GM04503 (cell line): ENCODE measurements at regions not wholly inside any gene's neighbourhood (a gene's known extent, or its start where the extent isn't known, plus 50 kb on each side); places are given as distances from the start of the nearest gene placed in this dataset.

ENCODE experiments used
- DNase-seq: peaks from one replicate; pipeline ENCODE4 v3.0.0-alpha.2; 2012; ENCODE audit warnings: low read depth

DNA sequence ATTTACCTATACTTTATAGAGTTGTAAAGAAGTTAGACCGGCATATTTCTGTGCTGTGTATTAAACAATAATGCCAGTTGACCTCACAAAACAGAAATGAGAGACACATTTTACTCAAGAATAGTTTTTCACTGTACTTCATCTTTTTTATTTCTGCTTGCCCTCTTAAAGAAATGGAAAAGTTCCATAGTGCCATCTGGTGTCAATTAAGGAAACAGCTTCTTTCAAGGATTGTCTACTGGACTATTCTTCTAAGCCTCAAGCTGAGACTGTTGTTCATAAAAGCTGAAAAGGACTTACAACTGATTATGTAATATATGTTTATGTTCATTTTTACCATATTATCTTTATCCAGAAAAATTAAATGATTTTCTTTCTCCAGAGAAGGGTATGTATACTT is 1523.7 kb downstream of the ARAP2 start:
- DNase-seq, result peak; percentile 21

DNA sequence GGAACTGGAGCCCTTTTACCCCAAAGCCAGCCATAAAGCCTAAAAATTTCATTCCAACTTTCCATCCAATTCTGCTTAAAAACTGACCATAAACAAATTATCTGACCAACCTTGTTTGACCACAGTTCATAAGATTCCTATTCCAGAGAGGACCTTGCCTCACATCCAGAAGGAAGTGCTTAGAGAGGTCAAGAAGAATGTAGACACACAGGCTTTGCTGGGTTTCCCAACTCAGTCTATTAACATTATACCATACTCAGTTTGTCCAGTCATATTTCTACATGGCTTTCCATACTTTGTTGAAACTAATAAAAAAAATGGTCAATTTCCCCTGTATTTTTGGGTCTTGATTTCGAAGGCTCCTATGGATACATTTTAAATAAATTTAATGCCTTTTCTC is 1522.5 kb downstream of the ARAP2 start:
- no peak for DNase-seq

DNA sequence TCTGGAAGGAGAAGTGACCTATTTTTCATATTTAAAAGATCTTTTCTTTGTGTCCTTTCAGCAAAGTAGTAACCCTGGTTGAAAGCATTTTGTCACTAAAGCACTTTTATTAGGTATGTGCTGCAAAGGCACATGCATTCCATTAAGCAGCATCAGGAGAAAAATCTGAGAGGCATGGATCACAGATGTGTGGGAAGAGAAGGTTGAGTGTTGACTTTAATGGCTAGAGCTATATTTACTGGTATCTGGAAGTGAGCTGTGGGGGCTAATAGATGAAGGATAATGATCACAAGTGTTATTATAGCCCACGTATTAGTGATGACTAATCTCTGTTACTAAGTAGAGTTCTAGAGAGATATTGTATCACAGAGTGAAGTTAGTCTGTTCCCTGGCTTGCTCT is 1520.7 kb downstream of the ARAP2 start:
- no peak for DNase-seq

DNA sequence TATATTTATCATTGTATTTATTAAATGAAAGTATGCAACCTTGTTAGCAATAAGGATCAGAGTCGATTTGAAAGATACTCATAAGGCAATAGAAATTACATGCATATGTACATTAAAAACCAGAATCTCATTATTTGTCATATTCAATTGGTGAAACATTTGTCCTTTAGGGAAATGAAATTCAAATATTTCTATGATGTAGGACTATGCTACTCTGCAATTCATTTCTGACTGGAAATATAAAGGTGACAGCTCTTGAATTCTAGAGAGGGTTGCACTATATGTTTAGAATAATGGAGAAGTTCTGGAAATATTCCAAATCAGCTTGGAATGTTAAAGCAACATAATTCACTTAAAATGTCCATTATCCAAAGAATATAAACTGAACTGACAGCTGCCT is 1519.8 kb downstream of the ARAP2 start:
- DNase-seq, result no peak

DNA sequence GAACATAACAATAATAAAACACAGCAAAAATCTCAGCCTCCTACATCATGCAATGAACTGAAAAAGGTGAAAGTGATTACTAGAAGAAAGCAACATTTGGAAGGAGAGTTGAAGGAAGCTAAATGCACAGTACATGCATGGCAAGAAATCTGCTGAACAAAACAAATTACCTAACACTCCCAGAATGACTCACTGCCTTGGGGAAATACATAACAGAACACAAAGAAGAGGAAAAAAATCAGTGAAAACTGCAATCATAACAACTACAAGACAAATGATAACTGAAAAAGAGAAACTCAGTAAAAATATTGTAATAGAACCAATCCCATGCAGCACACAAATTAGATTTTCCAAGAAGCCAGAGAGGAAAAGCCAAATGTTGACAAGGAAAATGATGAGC is 1513.2 kb downstream of the ARAP2 start:
- no peak for DNase-seq

DNA sequence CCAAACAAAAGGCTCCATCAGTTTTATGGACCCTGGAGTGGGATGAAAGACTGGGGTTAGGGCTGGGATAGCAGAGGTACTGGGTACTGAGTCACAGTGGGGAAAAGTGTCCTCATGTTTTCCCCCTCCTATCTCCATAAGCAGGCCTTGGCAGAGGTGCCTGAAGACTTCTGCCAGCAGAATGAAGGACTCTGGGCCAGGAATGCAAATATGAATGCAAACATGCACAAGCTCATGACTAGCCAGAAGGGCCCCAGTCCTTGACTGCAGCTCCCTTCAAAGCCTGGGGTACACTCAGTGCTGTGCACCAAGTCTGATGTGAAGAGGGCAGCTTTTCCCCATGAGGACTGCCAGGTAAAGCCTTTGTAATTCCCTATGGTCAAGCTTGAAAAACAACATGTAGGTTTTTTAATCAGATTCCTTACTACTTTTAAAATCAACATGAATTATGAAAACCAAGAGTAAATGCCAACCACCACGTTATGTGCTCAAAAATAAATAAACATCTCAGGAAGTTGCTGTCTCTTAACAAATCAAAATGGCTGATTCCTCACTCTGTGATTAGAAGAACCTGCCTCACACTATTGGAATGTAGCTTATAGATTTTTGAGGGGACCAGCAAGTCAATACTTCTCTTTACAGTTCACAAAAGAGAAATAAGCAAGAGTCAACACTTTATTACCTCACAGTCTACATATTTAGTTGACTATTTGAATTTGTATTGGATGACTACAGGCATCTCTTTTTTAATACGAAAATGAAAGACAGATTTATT is 1512.0 kb downstream of the ARAP2 start:
- DNase-seq, result no peak

DNA sequence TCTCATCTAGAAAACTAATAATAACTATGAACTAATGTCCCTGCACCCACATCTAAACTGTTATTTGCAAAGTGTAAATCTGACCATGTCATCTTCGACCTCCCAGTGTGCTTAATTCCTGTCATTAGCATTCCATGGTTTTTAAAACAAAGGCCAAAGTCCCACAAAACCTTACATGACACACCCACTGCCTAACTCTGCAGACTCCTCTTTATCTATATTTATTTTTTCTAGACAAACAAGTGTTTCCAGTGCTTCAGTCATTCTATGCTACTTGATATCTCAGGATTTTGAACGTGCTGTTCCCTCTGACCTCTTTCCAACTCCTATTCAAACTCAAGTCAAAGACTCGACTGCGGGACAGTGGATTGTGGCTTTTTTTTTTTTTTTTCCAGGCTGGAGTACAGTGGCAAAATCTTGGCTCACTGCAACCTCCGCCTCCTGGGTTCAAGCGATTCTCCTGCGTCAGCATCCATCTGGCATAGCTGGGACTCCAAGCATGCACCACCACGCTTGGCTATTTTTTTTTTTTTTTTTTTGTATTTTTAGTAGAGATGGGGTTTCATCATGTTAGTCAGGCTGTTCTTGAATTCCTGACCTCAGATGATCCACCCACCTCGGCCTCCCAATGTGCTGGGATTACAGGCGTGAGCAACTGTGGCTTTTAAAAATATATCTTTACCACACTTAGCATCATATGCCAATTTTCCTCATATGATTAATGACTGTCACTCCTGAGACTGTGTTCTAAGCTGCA is 1511.0 kb downstream of the ARAP2 start:
- no peak for DNase-seq

DNA sequence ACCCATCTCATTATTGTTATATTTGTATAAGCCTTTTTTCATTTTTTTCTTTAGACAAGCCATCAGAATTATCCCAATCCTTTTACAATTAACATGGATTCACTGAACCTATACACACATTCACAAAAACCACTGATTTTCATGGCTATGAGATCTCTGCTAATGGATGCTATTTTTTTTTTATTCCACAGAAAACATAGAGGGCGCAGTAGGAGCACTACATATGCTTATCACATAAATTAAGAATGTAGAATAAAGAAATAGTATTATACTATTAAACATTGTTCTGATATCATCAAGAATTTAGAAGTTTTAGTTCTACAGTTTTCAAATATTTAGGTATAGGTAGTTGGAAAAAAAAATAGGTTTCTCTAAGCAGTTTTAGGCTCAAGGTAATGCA is 1477.4 kb downstream of the ARAP2 start:
- no peak for DNase-seq

DNA sequence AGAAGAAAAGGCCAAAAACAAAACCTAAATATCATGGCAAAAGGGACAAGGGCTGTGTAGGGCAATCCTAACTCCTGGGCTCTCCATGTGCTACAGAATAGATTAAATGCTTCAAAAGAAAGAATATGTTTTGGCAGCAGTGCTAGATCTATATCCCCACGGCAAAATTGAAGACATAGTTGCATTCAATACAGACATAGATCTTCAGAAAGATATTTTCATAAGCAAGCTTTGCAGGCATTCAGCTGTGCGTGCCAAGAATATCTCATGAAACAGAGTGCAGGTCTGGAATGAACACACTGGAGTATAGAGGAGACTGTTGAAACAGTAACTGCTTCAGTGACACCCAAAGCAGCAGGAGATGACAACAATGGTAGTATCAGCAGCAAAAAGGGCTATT is 1476.9 kb downstream of the ARAP2 start:
- no peak for DNase-seq

DNA sequence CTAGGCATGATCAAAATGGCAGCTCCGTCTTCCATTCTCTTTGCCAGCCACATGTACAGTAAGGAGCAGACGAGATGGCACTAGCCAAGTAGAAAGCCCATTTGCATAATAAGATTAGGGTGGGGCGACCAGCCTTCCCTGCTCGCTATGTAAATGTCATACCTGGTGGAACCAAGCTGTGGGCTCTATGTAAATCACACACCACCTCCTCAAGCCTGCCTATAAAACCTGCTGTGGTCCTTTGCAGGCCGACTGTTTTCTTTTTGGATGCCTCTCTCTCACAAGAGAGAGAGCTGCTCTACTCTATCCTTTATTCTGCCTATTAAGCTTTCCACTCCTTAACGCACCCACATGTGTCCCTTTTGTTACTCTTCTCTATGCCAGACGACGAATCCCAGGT is 1472.7 kb downstream of the ARAP2 start:
- no peak for DNase-seq

DNA sequence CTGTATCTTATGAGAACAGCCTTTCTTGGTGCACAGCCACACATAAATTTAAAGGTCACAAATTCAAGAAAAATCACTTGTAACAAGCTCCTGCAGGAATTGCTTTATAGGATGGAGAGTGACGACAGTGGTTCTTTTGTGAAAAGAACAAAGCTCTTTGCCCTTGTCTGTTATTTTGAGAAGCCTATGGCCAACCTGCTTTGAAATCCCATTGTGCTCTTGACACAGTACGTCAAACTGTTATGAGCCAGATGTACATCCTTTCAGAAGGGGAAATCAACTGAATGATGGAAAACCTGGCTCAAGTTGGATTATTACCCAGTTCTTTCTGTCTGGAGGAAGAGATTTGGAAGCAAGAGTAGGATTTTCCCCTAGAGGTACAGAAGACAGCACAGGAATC is 1454.2 kb downstream of the ARAP2 start:
- DNase-seq, result no peak

DNA sequence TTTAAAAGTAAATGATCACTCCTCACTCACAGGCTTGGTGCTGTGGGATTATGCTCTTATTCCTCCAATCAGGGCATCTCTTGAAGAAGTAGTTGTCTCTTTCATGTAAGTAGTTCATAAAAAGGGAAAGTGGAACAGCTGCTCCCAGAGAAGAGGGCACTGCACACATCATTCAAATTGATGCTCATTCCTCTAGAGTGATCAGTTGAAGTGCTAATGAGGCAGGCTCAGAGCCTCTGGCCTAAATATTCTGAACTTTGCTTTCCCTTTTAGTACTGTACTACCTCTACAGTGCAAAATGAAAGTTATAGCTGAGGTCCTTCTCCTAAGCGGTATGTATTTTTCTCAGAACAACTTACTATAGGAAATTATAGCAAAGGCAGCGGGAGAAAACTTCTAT is 1453.1 kb downstream of the ARAP2 start:
- no peak for DNase-seq

DNA sequence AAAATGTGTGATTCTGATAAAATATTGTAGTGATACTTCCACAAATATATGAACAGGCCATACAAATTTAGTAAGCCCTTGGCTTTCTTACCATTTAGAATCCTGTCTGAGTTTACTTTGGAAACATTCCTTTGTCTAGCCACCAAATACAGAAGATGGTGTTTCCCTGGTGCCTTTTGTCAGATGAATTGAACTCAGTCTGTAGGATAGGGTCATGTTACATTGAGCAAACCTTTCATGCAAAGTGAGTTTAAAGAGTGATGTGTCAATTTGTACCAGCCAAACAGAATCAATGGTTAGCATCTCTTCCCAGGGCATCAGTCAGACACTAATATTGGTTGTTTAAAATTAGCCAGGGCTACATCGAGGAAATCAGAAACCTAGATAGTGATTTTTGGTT is 1443.4 kb downstream of the ARAP2 start:
- DNase-seq, result no peak

DNA sequence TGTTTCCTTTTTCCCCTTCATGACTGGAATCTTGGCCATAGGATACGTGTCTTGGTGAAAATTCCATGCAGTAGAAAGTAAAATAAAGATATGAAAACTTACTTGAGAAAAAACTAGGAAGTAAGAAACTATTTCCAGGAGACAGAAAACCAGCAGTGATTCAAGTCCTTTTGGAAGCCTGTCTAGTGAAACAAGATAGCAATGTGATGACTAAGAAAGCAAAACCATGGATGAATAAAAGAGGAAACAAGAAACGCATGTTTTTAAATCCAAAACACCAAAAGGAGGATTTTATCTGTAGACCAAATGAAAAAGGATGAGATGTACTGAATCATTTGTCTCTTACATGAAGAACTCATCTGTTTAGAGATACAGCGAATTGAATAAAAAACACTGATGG is 1430.0 kb downstream of the ARAP2 start:
- DNase-seq, result no peak

DNA sequence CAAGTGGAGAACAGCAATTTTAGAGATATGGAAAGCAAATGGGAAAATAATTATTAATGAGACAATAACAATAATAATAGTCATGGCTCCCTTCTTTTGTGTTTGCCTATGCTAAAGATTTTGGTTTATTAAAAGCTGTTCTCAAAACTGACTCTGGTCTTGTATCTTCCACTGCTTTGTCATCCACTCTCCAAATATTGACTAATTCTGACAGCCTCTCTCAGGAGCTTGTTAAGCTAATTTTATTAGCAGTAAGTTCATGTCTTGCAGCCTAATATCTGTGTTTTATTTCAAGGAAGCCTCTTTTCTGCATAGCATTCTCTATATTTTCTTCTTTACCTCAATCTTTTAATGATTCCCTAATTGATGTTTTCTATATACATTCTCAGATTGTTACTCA is 1419.8 kb downstream of the ARAP2 start:
- DNase-seq, result no peak

DNA sequence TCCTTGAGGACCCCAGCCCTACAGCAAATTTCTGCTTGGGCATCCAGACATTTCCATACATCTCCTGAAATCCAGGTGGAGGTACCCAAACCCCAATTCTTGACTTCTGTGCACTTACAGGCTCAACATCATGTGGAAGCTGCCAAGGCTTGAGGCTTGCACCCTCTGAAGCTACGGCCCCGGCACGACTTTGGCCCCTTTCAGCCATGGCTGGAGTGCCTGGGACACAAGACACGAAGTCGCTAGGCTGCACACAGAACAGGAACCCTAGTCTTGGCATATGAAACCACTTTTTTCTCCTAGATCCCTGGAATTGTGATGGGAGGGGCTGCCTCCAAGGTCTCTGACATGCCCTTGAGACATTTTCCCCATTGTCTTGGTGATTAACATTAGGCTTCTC is 1417.7 kb downstream of the ARAP2 start:
- no peak for DNase-seq

DNA sequence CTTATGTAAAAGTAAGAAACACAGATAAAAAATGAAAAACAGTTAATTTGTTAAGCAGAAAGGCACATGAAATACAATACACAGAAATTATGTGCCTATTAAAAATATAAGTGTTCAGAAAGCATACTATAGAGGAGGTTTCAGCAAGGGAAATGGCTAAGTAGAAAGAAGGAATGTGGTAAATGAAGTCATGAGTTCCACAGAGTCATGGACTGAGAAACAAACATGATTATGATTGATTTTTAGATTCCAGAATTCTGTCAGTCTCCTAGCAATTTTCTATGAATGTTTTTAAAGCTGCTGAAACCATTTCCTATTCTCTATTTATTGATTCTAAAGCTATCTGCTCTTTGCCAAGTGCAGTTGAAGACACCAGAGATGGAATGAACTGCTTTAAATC is 1398.4 kb downstream of the ARAP2 start:
- DNase-seq, result no peak

DNA sequence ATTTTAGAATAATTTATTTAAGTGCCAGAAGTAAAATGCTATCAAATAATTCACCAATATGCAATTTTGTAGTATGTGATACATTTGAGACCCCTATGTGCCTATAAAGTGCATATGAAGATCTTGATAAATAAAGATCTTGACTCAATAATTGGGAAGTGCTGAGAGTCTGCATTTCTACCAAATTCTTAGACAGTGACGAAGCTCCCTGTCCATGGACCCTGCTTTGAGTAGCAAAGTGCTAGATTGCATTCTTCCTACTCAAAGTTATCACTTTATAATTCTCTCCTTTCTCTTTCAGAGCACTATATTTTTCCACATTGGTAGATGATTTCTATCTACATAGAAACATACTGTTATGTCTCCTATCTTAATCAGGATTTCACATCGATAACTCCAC is 1393.9 kb downstream of the ARAP2 start:
- no peak for DNase-seq

DNA sequence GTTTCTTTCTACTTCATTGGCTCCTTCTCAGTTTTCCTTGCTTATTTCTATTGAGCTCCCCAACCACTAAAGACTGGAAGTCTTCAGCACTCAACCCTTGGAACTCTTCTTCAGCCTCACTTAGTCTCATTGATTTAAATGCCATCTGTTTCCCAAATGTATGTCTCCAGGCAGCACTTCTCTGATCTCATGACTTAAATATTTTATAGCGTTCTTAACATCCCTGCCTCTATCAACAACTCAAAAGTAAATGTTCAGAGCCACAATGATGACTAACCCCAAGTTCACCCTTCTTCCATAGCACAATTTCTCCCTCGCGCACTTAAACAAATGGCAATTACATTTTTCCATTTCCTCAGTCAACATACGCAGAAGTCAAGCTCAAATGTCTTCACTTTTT is 1393.3 kb downstream of the ARAP2 start:
- DNase-seq, result no peak

DNA sequence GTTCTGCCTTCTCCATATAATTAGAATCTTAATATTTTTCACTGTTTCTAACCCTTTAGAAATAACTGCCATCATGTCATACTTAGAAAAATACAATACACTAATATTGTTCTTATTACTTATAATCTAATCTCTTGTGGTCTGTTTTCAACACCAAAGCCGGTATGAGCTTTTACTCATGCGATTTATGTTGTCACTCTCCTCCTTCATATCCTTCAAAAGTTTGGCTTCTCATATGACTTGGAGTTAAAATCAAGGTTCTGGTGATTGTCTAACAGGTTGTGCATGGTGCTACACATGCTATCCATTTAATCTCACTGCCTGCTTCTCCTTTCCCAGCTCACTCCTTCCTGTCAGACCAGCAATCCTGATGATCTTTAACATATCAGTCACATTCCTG is 1392.9 kb downstream of the ARAP2 start:
- DNase-seq, result no peak

DNA sequence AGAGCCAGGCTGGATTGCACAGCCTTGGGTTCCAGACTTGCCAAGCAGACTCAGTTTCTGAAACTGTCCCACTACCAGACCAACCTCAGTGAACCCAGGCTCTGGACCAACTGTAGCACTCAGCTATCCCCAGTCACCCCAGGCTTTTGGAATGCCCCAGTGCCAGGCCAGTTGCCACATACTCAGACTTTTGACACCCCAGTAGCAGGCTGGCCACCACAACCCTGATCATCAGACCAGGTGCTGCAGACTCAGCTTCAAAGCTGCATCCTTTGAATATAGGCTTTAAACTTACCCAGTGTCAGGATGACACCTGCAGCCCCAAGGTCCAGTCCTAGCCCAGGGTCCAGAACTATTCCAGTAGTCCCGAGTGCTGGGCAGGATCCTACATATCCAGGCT is 1389.9 kb downstream of the ARAP2 start:
- no peak for DNase-seq

DNA sequence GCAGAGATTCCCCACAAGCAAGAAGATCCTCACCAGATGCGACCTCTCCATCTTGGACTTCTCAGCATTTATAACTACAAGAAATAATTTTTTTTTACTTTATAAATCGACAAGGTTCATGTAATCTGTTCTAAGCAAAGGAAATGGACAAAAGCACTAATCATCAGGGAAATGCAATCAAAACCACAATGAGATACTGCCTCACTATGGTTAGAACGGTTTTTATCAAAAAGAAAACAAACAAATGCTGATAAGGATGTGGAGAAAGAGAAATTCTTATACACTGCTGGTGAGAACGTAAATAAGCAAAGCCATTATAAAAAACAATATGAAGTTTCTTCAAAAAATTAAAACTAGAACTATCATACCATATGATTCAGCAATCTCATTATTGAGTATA is 1382.6 kb downstream of the ARAP2 start:
- DNase-seq, result no peak

DNA sequence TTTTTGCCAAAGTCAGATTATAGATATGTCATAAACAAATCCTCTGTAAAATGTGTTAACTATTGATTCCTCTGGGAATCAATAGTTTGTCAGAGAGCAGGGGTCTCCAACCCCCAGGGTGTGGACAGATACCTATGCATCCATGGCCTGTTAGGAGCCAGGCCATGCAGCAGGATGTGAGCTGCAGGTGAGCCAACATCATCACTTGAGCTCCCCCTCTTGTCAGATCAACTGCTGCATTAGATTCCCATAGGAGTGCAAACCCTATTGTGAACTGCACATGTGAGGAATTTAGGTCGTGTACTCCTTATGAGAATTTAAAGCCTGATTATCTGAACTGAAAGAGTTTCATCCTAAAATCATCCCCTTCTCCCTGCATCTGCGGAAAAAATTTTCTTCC is 1365.4 kb downstream of the ARAP2 start:
- DNase-seq, result no peak

DNA sequence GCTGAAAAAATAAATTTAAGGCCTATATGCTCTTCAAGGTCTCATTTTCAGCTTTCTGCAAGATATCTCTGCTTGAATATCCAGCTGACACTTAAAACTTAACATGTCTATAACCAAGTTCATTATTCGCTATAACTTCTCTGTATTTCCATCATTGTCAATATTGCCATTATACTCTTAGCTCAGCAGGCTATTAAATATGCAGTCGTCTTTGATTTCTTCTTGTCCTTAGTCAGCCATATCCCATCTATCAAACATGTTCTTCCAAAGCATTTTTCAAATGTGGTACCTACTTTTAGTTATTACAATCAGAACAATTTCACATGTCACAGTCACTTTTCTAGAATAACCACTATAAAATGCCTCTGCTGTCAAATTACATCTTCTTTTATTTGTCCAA is 1364.1 kb downstream of the ARAP2 start:
- no peak for DNase-seq
